ENCODE measurements at regions not wholly inside any gene's neighbourhood (a gene's known extent, or its start where the extent isn't known, plus 50 kb on each side); places are given as distances from the start of the nearest gene placed in this dataset.

DNA sequence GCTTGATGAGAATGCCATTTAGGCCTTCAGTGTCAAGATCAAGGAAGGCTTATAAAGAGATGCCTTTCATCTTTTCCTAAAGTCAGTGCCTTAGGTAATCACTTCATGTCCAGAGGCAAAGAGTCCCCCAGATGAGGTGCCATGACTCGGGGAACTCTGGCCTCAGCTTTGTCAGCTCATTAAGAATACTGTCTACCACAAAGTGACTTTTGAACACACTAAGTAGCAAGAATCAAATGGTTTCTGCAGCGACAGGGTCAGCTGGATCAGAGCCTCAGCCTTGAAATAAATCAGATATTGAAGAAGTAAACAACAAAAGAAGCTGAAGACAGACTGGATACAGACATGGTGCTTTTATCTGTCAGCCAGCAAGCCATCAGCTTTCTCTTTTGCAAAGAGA is 120.1 kb upstream of the SLC39A10 start:
- TF ChIP-seq, protein P1, sequence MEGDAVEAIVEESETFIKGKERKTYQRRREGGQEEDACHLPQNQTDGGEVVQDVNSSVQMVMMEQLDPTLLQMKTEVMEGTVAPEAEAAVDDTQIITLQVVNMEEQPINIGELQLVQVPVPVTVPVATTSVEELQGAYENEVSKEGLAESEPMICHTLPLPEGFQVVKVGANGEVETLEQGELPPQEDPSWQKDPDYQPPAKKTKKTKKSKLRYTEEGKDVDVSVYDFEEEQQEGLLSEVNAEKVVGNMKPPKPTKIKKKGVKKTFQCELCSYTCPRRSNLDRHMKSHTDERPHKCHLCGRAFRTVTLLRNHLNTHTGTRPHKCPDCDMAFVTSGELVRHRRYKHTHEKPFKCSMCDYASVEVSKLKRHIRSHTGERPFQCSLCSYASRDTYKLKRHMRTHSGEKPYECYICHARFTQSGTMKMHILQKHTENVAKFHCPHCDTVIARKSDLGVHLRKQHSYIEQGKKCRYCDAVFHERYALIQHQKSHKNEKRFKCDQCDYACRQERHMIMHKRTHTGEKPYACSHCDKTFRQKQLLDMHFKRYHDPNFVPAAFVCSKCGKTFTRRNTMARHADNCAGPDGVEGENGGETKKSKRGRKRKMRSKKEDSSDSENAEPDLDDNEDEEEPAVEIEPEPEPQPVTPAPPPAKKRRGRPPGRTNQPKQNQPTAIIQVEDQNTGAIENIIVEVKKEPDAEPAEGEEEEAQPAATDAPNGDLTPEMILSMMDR (IDR thresholded peaks at IDR 0.05), result no peak
- TF ChIP-seq, protein P2, sequence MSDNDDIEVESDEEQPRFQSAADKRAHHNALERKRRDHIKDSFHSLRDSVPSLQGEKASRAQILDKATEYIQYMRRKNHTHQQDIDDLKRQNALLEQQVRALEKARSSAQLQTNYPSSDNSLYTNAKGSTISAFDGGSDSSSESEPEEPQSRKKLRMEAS (IDR thresholded peaks at IDR 0.05; ENCODE audit: low read depth), result no peak
- no peak for TF ChIP-seq SIN3A (IDR thresholded peaks at IDR 0.05; ENCODE audit: borderline replicate concordance, low read depth, low read length)
- TF ChIP-seq REST (IDR thresholded peaks at IDR 0.05; ENCODE audit: low read depth, low read length), result no peak
